ENCODE measurements at regions not wholly inside any gene's neighbourhood (a gene's known extent, or its start where the extent isn't known, plus 50 kb on each side); places are given as distances from the start of the nearest gene placed in this dataset.

DNA sequence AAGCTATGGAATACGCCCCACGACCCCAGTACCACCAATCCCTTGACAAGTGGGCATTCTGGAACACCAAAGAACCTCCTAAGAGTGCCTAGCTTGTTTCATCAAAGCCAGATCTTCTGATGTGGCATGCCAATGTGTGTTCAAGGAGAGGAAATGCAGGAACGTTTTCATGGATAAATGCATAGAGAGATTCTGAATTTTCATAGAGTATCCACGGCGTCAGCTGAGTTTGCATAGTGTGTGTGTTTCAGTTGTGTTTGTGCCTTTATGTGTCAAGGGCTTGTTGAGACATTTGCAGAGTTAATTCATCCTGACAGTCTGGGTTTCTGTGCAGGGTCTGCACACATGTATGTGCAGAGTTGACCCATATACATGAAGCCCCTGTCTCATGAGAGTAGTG is 172.7 kb upstream of the LRFN2 start:
- DNase-seq, result no peak
- no peaks in the 10 kb centered on the region for H3K9me3 ChIP-seq
- no peak overlapping the region for H3K27ac ChIP-seq
- H3K36me3 ChIP-seq (ENCODE audit: insufficient read depth in 1 of 2, low read depth in 1 of 2), result no peaks in the 10 kb centered on the region
- intact Hi-C loops (cut with DNase I), result no loop called here
- ATAC-seq, result no peak
- TF ChIP-seq, protein P1, sequence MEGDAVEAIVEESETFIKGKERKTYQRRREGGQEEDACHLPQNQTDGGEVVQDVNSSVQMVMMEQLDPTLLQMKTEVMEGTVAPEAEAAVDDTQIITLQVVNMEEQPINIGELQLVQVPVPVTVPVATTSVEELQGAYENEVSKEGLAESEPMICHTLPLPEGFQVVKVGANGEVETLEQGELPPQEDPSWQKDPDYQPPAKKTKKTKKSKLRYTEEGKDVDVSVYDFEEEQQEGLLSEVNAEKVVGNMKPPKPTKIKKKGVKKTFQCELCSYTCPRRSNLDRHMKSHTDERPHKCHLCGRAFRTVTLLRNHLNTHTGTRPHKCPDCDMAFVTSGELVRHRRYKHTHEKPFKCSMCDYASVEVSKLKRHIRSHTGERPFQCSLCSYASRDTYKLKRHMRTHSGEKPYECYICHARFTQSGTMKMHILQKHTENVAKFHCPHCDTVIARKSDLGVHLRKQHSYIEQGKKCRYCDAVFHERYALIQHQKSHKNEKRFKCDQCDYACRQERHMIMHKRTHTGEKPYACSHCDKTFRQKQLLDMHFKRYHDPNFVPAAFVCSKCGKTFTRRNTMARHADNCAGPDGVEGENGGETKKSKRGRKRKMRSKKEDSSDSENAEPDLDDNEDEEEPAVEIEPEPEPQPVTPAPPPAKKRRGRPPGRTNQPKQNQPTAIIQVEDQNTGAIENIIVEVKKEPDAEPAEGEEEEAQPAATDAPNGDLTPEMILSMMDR (IDR thresholded peaks at IDR 0.05), result no peak
- WGBS, 3 donors, result 91 to 94% (median 91%) methylated on average over 5 of the region's 5 CpGs
- H3K4me1 ChIP-seq, result no peaks in the 10 kb centered on the region
- H3K4me3 ChIP-seq, result no peak overlapping the region
- peaks cover 0 to 4% (median 4%) of the 10 kb centered on the region in 3 donors for H3K27me3 ChIP-seq (ENCODE audit: insufficient read depth in 3 of 3, low read length in 2 of 3)

DNA sequence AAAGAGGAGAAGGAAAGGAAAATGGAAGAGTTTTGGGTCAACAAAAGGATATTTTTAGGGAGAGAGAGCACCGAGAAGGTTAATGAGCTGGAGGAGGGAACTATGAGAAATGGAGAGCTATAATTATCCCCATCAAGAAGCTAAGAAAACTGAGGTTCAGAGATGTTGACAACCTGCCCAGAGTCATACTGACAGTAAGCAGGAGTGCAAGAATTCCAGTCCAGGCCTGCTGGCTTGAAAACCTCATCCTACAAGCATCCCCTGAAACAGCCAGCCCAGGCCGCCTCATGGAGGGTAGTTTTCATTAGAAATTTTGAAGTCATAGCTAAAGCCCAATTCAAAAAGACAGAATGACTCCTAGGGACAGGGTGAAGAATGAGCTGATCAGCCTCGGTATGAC is 172.1 kb upstream of the LRFN2 start:
- 87 to 95% (median 89%) methylated on average over 3 of the region's 3 CpGs for WGBS, 3 donors
- TF ChIP-seq, protein P1 (IDR thresholded peaks at IDR 0.05), result no peak

DNA sequence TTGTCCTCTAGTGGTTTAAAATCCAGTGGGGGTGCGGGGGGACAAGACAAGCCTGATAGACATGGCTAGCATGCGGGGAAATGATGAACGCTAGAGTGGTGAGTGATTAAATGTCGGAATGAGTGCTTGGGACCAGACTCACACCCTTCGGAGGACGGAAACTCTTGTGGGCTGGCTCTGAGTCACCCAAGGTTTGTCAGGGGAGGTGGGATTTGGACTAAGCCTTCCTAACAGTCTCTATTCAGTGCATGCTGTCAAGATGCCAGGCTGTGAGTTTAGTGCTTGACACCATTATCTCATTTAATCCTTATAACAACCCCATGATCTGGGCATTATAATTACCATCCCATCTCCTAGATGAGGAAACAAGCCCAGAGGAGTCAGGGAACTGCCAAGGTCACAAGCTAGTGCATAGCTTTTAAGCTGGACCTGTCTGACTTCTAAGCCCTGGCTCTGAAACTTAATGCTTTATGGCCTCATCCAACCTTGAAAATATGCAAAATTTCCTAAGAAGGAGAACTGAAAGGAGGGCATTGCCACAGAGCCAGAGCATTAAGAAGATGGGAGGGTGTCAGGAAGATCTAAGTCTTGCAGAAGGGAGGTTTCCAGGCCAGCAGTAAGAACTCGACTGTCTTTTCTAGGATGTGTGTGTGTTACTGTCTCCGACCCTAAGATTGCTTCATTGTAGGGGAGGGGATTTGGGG is 168.7 kb upstream of the LRFN2 start:
- H3K27ac ChIP-seq, result no peak overlapping the region
- DNase-seq, result no peak
- no peak for ATAC-seq
- WGBS, 3 donors, result 79 to 87% (median 84%) methylated on average over 8 of the region's 8 CpGs
- peaks cover 0 to 10% (median 4%) of the 10 kb centered on the region in 3 donors for H3K27me3 ChIP-seq (ENCODE audit: insufficient read depth in 3 of 3, low read length in 2 of 3)
- TF ChIP-seq, protein P1 (IDR thresholded peaks at IDR 0.05), result no peak
- H3K36me3 ChIP-seq (ENCODE audit: insufficient read depth in 1 of 2, low read depth in 1 of 2), result no peaks in the 10 kb centered on the region
- intact Hi-C loops (cut with DNase I), result no loop called here
- H3K4me1 ChIP-seq, result no peaks in the 10 kb centered on the region
- no peak overlapping the region for H3K4me3 ChIP-seq
- no peaks in the 10 kb centered on the region for H3K9me3 ChIP-seq

More for the DNA sequence above, 172.1 kb upstream of the LRFN2 start:
- Histone ChIP-seq H3K4me1 (no peaks in the 10 kb centered on the region), H3K27me3 (ENCODE audit: insufficient read depth in 3 of 3, low read length in 2 of 3) (peaks cover 0 to 10% (median 4%) of the 10 kb centered on the region in 3 donors), H3K9me3 (no peaks in the 10 kb centered on the region), H3K27ac (no peak overlapping the region), H3K36me3 (ENCODE audit: insufficient read depth in 1 of 2, low read depth in 1 of 2) (no peaks in the 10 kb centered on the region), H3K4me3 (no peak overlapping the region)
- no peak for DNase-seq
- no peak for ATAC-seq
- intact Hi-C loops (cut with DNase I), result no loop called here

DNA sequence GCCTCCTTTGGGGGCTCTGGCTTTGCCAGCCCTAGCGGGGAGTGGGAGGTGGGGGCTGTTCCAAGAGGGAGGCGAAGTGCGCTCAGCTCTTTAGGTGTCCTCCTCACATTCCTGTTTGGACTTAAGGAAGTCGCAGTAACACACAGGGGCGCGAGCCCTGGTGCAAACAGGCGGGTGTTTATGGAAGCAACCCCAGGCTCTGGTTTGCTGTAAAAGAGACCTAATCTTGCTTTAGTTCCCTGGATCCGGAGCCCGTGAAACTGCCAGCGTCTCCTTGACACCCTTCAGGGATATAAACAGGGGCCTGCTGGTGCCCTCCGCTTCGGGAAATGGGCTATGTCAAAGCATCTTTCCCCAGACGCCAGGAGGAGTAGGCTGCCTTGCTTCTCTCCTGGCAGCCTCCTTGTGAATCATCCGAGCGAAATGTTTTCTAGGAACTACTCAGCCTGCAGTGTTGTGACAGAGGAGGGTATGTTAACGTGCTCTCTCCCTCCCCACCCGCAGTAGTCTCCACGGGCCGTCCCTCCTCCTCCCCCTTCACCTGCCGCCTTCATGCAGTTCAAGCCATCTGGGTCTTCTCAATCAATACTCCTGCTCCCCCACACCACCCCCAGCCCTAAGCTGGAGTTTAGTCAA is 168.0 kb upstream of the LRFN2 start:
- Histone ChIP-seq H3K27ac (no peak overlapping the region), H3K4me3 (no peak overlapping the region), H3K9me3 (no peaks in the 10 kb centered on the region), H3K4me1 (no peaks in the 10 kb centered on the region), H3K36me3 (ENCODE audit: insufficient read depth in 1 of 2, low read depth in 1 of 2) (no peaks in the 10 kb centered on the region), H3K27me3 (ENCODE audit: insufficient read depth in 3 of 3, low read length in 2 of 3) (peaks cover 0 to 10% (median 4%) of the 10 kb centered on the region in 3 donors)
- intact Hi-C loops (cut with DNase I), result no loop called here
- DNase-seq (no peak), ATAC-seq (no peak)
- 48 to 49% (median 48%) methylated on average over 20 of the region's 20 CpGs for WGBS, 3 donors
- TF ChIP-seq, protein P1 (IDR thresholded peaks at IDR 0.05), result no peak
